ENCODE measurements at regions not wholly inside any gene's neighbourhood (a gene's known extent, or its start where the extent isn't known, plus 50 kb on each side); places are given as distances from the start of the nearest gene placed in this dataset.

GRCh38 chr9:109907810-109908458 is 127.9 kb downstream of the PALM2AKAP2 start:
- Mint-ChIP-seq H3K27me3 (ENCODE audit: unreplicated experiment) (peaks cover 3% of the 10 kb centered on the region), H3K4me1 (ENCODE audit: unreplicated experiment) (peaks cover 15% of the 10 kb centered on the region), H3K36me3 (ENCODE audit: low read depth, unreplicated experiment) (no peaks in the 10 kb centered on the region), H3K9me3 (ENCODE audit: unreplicated experiment) (no peaks in the 10 kb centered on the region), H3K27ac (ENCODE audit: unreplicated experiment) (no peak overlapping the region), H3K4me3 (ENCODE audit: unreplicated experiment) (peak overlapping the region; percentile 59)
- DNase-seq (ENCODE audit: low spot score): no peak
- no peak for TF ChIP-seq CTCF (IDR thresholded peaks at IDR 0.05; ENCODE audit: unreplicated experiment)

- Mint-ChIP-seq H3K4me1 (ENCODE audit: unreplicated experiment) (peaks cover 14% of the 10 kb centered on the region), H3K4me3 (ENCODE audit: unreplicated experiment) (no peak overlapping the region), H3K9me3 (ENCODE audit: unreplicated experiment) (no peaks in the 10 kb centered on the region), H3K36me3 (ENCODE audit: low read depth, unreplicated experiment) (no peaks in the 10 kb centered on the region), H3K27me3 (ENCODE audit: unreplicated experiment) (peaks cover 3% of the 10 kb centered on the region), H3K27ac (ENCODE audit: unreplicated experiment) (no peak overlapping the region)
- DNase-seq (ENCODE audit: low spot score): no peak
- no peak for TF ChIP-seq CTCF (IDR thresholded peaks at IDR 0.05; ENCODE audit: unreplicated experiment)
Measured at GRCh38 chr9:109908459-109909390, 128.7 kb downstream of the PALM2AKAP2 start.

- H3K27ac Mint-ChIP-seq (ENCODE audit: unreplicated experiment): no peak overlapping the region
- peaks cover under 1% of the 10 kb centered on the region for H3K4me1 Mint-ChIP-seq (ENCODE audit: unreplicated experiment)
- TF ChIP-seq CTCF (IDR thresholded peaks at IDR 0.05; ENCODE audit: unreplicated experiment): no peak
- peaks cover 3% of the 10 kb centered on the region for H3K27me3 Mint-ChIP-seq (ENCODE audit: unreplicated experiment)
- no peaks in the 10 kb centered on the region for H3K36me3 Mint-ChIP-seq (ENCODE audit: low read depth, unreplicated experiment)
- H3K9me3 Mint-ChIP-seq (ENCODE audit: unreplicated experiment): no peaks in the 10 kb centered on the region
- DNase-seq (ENCODE audit: low spot score): no peak
- no peak overlapping the region for H3K4me3 Mint-ChIP-seq (ENCODE audit: unreplicated experiment)
Measured at GRCh38 chr9:109910671-109911518, 130.9 kb downstream of the PALM2AKAP2 start.

- H3K4me1 Mint-ChIP-seq (ENCODE audit: unreplicated experiment): peaks cover 10% of the 10 kb centered on the region
- H3K4me3 Mint-ChIP-seq (ENCODE audit: unreplicated experiment): no peak overlapping the region
- no peak overlapping the region for H3K27ac Mint-ChIP-seq (ENCODE audit: unreplicated experiment)
- no peak for TF ChIP-seq CTCF (IDR thresholded peaks at IDR 0.05; ENCODE audit: unreplicated experiment)
- DNase-seq (ENCODE audit: low spot score): no peak
- no peaks in the 10 kb centered on the region for H3K36me3 Mint-ChIP-seq (ENCODE audit: low read depth, unreplicated experiment)
- H3K27me3 Mint-ChIP-seq (ENCODE audit: unreplicated experiment): peaks cover 2% of the 10 kb centered on the region
- no peaks in the 10 kb centered on the region for H3K9me3 Mint-ChIP-seq (ENCODE audit: unreplicated experiment)
Measured at GRCh38 chr9:109912082-109912582, 132.1 kb downstream of the PALM2AKAP2 start.
